Liver (tissue), 3 donors: ENCODE measurements at regions not wholly inside any gene's neighbourhood (a gene's known extent, or its start where the extent isn't known, plus 50 kb on each side); places are given as distances from the start of the nearest gene placed in this dataset.

Source experiments
- CTCF ChIP-seq: fragments of 150-350 bp; IDR thresholded peaks from 2 replicates; pipeline ENCODE4 v1.5.1; 2017; ENCODE audit warnings: improper control_type of control experiment, low read depth, low read length; ENCODE audit not compliant: missing input control
- GABPA ChIP-seq, 2 donors: IDR thresholded peaks in 1 of 2; conservative IDR thresholded peaks in 1 of 2; 2 replicates each; pipeline ENCODE4 v1.6.1; 2016; ENCODE audit warnings: antibody characterized with exemption in 2 of 2, mild to moderate bottlenecking in 1 of 2, moderate library complexity in 1 of 2
- MAX ChIP-seq: IDR thresholded peaks from 2 replicates; pipeline ENCODE4 v1.6.1; 2016; ENCODE audit warnings: antibody characterized with exemption
- TAF1 ChIP-seq: conservative IDR thresholded peaks from 2 replicates; pipeline ENCODE4 v1.6.1; 2016; ENCODE audit warnings: antibody characterized with exemption, mild to moderate bottlenecking
- donor health status: healthy.
- donor health status: healthy.

DNA sequence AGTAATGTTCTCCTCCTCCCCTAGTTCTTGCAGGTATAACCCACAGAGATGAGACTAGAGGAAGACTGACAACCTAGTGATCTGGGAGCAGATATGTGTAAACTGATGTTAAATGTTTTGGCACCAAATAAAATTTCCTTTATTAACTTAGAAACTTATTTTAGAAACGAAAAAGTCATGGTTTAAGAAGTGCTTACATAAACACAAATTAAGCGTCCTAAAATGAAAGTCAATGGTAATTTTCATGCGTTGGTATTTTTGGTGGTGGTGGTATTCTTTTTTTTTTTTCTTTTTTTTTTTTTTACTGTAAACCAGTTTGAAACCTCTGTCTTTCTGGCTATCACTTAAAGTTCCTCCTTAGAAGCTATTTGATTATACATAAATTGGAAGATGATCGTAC, 1438.1 kb upstream of the TENM3 start:
- TF ChIP-seq CTCF: no peak
- TF ChIP-seq GABPA (IDR thresholded peaks at IDR 0.05 in 1 of 2, conservative IDR thresholded peaks at IDR 0.05 in 1 of 2): no peak
- no peak for TF ChIP-seq TAF1
- no peak for TF ChIP-seq MAX
